ENCODE measurements at regions not wholly inside any gene's neighbourhood (a gene's known extent, or its start where the extent isn't known, plus 50 kb on each side); places are given as distances from the start of the nearest gene placed in this dataset.

DNA sequence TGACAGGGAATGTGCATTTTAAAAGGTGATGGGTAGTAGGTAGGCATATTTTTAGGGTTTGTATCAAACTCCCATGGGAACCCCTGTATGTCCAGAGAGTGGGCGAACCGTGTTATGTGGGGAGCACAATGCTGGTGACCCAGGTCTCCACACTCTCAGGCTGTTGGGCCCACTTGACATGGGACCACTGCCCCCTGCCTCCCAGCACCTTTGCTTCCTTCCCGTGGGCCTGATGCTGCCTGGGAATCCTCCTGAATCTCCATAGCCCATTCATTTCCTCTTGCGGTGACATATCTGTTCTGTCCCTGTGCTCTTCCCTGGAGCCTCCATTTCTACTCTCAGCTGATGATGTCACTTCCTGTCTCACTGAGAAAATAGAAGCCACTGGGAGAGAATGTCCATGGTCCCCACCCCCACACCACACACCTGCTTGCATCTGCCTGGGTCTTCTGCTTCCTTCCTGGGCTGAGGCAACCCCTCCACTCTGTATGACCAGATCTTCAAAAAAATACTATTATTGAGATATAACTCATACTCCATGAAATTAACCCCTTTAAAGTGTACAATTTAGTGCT, 55.8 kb upstream of the THY1 start:
- DNase-seq (ENCODE audit: low read depth in 3 of 3, low spot score in 2 of 3), result no peak

DNA sequence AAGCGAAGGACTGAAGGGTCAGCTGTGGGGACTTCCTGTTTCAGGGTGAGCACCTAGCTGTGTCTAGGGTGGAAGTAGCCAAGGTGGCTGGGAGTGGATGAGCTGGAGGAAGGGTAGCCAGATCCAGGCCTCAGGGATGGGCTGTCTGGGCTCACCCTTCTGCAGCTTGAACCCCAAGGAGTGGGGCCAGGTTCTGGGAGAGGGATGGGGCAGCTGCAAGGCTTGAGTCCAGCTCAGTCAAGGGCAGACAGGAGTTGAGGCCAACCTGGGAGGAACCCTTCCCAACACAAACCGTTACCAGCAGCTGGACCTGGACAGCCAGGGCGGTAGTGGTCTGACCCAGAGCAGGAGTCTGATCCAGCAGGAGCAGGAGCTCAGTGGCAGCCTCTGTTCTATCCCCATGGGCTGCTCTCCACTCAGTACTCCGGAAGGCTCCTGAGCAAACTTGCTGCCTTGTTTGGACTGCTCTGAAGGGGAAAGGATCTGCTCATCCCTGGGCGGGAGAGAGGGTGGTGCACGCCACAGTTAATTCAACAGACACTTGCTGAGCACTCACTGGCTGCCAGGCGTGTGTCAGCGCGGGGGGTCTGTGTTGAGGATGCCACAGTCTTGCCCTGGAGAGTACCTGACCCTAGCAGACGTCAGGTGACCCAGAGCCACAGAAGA, 53.8 kb upstream of the THY1 start:
- DNase-seq (ENCODE audit: low read depth in 3 of 3, low spot score in 2 of 3), result no peak

DNA sequence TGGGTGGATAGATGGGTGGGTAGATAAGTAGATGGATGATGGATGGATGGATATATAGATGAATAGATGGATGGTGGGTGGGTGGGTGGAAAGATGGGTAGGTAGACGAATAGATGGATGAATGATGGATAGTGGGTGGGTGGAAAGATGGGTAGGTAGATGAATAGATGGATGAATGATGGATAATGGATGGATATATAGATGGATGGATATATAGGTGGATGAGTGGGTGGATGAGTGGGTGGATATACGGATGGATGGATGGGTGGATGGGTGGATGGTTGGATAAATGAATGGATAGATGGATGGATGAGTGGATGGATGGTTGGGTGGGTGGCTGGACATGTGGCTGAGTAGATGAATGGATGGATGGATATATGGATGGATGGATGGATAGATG, 53.1 kb upstream of the THY1 start:
- no peak for DNase-seq (ENCODE audit: low read depth in 3 of 3, low spot score in 2 of 3)

DNA sequence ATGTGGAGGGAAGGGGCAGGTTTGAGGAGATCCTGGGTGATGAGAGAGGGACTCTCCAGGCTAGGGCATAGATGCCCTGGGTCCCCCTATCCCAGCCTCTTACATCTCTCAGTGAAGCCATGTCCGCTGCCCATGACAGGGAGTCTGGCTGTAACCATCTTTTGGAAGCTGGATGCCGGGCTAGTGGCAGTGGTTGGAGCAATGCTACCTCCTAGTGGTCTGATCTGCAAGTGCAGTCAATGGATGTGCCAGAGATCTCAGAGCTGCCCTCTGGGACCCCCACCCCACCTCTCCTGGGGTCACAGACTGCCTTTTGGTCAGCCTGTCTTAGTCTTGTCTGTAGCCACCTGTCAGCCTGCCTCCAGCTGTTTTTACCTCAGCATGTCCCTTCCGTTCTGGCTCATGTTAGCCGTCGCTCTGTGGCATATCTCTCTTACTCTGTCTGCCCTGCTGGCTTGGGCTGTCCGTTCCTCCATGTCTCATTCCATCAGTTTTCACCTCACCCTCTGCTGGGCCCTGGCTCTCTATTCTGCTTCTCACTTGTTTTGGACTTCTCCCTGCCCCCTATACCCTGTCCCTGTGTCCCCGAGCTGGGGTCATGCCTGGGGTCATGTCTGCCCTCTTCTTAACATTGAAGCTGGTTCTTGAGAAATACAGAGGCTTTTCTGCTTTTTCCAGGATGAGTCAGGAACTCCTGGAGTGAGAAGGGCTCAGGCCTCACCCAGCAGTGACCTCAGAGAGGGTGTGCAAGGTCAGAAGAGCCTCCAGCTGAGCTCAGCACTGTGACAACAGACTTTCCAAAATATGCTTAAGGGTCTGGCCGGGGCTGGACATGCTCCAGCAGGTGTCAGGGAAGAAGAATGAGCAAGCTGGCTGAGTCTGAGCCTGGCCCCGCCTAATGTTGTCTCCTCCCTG, 52.0 kb upstream of the THY1 start:
- peak; percentile 48 to 67 (median 56) for DNase-seq (ENCODE audit: low read depth in 3 of 3, low spot score in 2 of 3)

DNA sequence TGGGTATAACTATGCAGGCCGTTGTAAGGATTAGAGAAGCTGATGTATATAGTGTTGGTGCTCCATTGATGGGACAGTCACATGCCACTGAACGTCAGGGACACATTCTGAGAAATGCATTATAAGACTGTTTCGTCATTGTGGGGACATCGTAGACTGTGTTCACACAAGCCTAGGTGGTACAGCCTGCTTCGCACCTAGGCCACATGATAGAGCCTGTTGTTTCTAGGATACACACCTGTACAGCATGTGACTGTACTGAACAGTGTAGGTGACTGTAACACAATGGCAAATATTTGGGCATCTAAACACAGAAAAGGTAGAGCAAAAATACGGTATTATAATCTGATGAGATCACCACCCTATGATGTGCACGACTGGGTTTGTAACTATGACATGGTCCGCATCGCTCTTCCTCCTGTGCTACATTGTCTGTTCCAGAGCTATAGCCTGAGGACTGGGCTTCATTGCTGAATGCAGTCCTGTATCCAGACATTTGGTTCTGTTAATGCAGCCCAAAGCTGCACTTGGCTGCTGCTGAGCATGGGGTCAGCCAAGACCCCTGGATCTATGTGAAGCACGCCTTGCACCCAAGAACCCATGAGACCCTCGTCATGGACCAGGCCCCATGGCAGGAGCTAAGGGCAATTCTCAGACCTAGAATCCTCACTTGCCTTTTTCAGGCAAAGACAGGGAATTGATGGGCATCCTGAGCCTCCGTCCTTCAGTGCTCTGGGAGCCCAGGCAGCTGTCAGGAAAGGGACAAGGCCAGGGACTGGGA, 51.1 kb upstream of the THY1 start:
- DNase-seq (ENCODE audit: low read depth in 3 of 3, low spot score in 2 of 3), result no peak

DNA sequence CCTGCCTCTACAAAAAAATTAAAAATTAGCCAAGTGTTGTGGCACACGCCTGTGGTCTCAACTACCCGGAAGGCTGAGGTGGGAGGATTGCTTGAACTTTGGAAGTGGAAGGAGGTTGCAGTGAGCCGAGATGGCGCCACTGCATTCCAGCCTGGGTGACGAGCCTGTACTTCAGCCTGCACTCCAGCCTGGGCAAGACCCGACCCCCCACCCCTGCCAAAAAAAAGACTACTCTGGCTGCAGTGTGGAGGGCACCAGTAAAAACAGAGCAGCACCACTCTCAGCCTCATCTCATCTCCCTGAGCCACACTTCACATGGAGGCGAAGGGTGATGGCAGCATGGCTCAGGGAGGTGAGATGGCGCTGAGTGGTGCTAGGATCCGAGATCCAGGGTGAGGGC, 50.3 kb upstream of the THY1 start:
- DNase-seq (ENCODE audit: low read depth in 3 of 3, low spot score in 2 of 3), result no peak

DNA sequence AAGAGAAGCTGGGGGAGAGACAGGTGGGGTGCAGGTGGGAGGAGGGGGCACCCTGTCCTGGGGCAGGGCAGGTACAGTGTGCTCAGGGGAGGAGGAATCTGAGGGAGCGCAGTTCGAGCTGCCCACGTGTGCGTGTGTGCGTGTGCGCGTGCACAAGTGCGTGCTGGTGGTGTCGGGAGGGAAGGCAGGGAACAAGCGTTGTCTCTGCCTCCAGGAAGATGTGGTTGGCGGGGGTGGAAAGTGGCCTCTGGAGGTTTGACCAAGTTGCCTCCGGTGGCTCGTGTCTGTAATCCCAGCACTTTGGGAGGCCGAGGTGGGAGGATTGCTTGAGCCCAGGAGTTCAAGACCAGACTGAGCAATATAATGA, 49.9 kb upstream of the THY1 start:
- no peak for DNase-seq (ENCODE audit: low read depth in 3 of 3, low spot score in 2 of 3)

All from right renal cortex interstitium (tissue), 3 donors.